Liver (tissue), 8 donors: ENCODE measurements at regions not wholly inside any gene's neighbourhood (a gene's known extent, or its start where the extent isn't known, plus 50 kb on each side); places are given as distances from the start of the nearest gene placed in this dataset.

Experiments used
- DNase-seq: peaks from one replicate; pipeline ENCODE4 v3.0.0-alpha.2; 2017; ENCODE audit warnings: low spot score
- H3K27ac ChIP-seq, 2 donors: one replicate each; pipeline ENCODE4 v1.7.0; 2013; ENCODE audit warnings: inconsistent platforms in 2 of 2, low read length in 2 of 2, control low read depth in 1 of 2, low read depth in 1 of 2, mild to moderate bottlenecking in 1 of 2
- H3K27me3 ChIP-seq, 4 donors: one replicate each; pipeline versions ENCODE4 v1.6.1 to v1.7.0; 2013; ENCODE audit warnings: low read length in 3 of 4, inconsistent platforms in 1 of 4, mild to moderate bottlenecking in 1 of 4, moderate library complexity in 1 of 4; ENCODE audit not compliant: control insufficient read depth in 4 of 4, insufficient read depth in 4 of 4
- H3K36me3 ChIP-seq, 4 donors: one replicate each; pipeline versions ENCODE4 v1.6.1 to v1.7.0; 2013; ENCODE audit warnings: low read length in 3 of 4, mild to moderate bottlenecking in 3 of 4, low read depth in 1 of 4, moderate library complexity in 1 of 4; ENCODE audit not compliant: control insufficient read depth in 4 of 4, insufficient read depth in 3 of 4
- H3K4me1 ChIP-seq, 4 donors: one replicate each; pipeline versions ENCODE4 v1.6.1 to v1.7.0; 2013; ENCODE audit warnings: low read length in 3 of 4, mild to moderate bottlenecking in 3 of 4, moderate library complexity in 1 of 4; ENCODE audit not compliant: control insufficient read depth in 4 of 4, insufficient read depth in 4 of 4
- H3K4me3 ChIP-seq, 3 donors: one replicate each; pipeline versions ENCODE4 v1.6.1 to v1.7.0; 2013; ENCODE audit warnings: low read length in 3 of 3, control low read depth in 1 of 3, low read depth in 1 of 3, mild to moderate bottlenecking in 1 of 3
- H3K9ac ChIP-seq, 2 donors: one replicate each; pipeline ENCODE4 v1.7.0; 2013; ENCODE audit warnings: low read length in 2 of 2, mild to moderate bottlenecking in 2 of 2, moderate library complexity in 2 of 2, control low read depth in 1 of 2, low read depth in 1 of 2
- H3K9me3 ChIP-seq, 4 donors: one replicate each; pipeline versions ENCODE4 v1.6.1 to v1.7.0; 2013; ENCODE audit warnings: low read length in 3 of 4; ENCODE audit not compliant: control insufficient read depth in 4 of 4
- ATF3 ChIP-seq: IDR thresholded peaks from 2 replicates; pipeline ENCODE4 v1.6.1; 2016; ENCODE audit warnings: antibody characterized with exemption
- CTCF ChIP-seq: fragments of 150-350 bp; IDR thresholded peaks from 2 replicates; pipeline ENCODE4 v1.5.1; 2017; ENCODE audit warnings: improper control_type of control experiment, low read depth, low read length; ENCODE audit not compliant: missing input control
- FOXA1 ChIP-seq: IDR thresholded peaks from 2 replicates; pipeline ENCODE4 v1.6.1; 2016; ENCODE audit warnings: antibody characterized with exemption
- FOXA2 ChIP-seq: IDR thresholded peaks from 2 replicates; pipeline ENCODE4 v1.6.1; 2016; ENCODE audit warnings: antibody characterized with exemption
- GABPA ChIP-seq, 2 donors: IDR thresholded peaks in 1 of 2; conservative IDR thresholded peaks in 1 of 2; 2 replicates each; pipeline ENCODE4 v1.6.1; 2016; ENCODE audit warnings: antibody characterized with exemption in 2 of 2, mild to moderate bottlenecking in 1 of 2, moderate library complexity in 1 of 2
- HNF4A ChIP-seq, 2 donors: conservative IDR thresholded peaks; 2 replicates each; pipeline ENCODE4 v1.6.1; 2016; ENCODE audit warnings: antibody characterized with exemption in 2 of 2, mild to moderate bottlenecking in 2 of 2
- HNF4G ChIP-seq: IDR thresholded peaks from 2 replicates; pipeline ENCODE4 v1.6.1; 2016; ENCODE audit warnings: antibody characterized with exemption
- JUND ChIP-seq, 2 donors: IDR thresholded peaks; 2 replicates each; pipeline ENCODE4 v1.6.1; 2016; ENCODE audit warnings: antibody characterized with exemption in 2 of 2
- NR2F2 ChIP-seq: IDR thresholded peaks from 2 replicates; pipeline ENCODE4 v1.6.1; 2016; ENCODE audit warnings: antibody characterized with exemption
- RAD21 ChIP-seq, 2 donors: IDR thresholded peaks; 2 replicates each; pipeline ENCODE4 v1.6.1; 2016; ENCODE audit warnings: antibody characterized with exemption in 2 of 2, mild to moderate bottlenecking in 2 of 2
- REST ChIP-seq: IDR thresholded peaks from 2 replicates; pipeline ENCODE4 v1.6.1; 2016; ENCODE audit warnings: antibody characterized with exemption, mild to moderate bottlenecking
- RXRA ChIP-seq, 2 donors: IDR thresholded peaks; 2 replicates each; pipeline ENCODE4 v1.6.1; 2017 to 2018; ENCODE audit warnings: antibody characterized with exemption in 2 of 2, mild to moderate bottlenecking in 1 of 2
- SP1 ChIP-seq: IDR thresholded peaks from 2 replicates; pipeline ENCODE4 v1.6.1; 2018; ENCODE audit warnings: antibody characterized with exemption, mild to moderate bottlenecking
- TAF1 ChIP-seq: conservative IDR thresholded peaks from 2 replicates; pipeline ENCODE4 v1.6.1; 2016; ENCODE audit warnings: antibody characterized with exemption, mild to moderate bottlenecking
- YY1 ChIP-seq: IDR thresholded peaks from 2 replicates; pipeline ENCODE4 v1.6.1; 2016; ENCODE audit warnings: antibody characterized with exemption, mild to moderate bottlenecking
- ZBTB33 ChIP-seq: IDR thresholded peaks from 2 replicates; pipeline ENCODE4 v1.6.1; 2016; ENCODE audit warnings: antibody characterized with exemption
- WGBS: extraction: QIAGEN DNeasy Blood & Tissue Kit; methylation state at CpG from one replicate; pipeline ENCODE4 v1.1.7; 2013; 5-methylcytosine and 5-hydroxymethylcytosine counted together
- donor health status: healthy.
- donor health status: healthy.
- donor health status: healthy.
- donor health status: healthy.
- donor health status: healthy.

GRCh38 chr12:85609778-85610177 is 226.4 kb downstream of the RASSF9 start:
- H3K27ac ChIP-seq = no peak overlapping the region

More at GRCh38 chr12:85609778-85610177, 226.4 kb downstream of the RASSF9 start:
- Histone ChIP-seq H3K27me3 (no peaks in the 10 kb centered on the region), H3K36me3 (no peaks in the 10 kb centered on the region), H3K4me3 (no peak overlapping the region), H3K4me1 (no peaks in the 10 kb centered on the region), H3K9ac (no peak overlapping the region), H3K9me3 (peaks cover 0 to 3% (median 0%) of the 10 kb centered on the region in 4 donors)
- DNase-seq = no peak
- 78% methylated on average over 2 of the region's 2 CpGs for WGBS
- TF ChIP-seq NR2F2 = no peak
- TF ChIP-seq SP1 = no peak
- TF ChIP-seq HNF4G = no peak
- TF ChIP-seq HNF4A (conservative IDR thresholded peaks at IDR 0.05) = no peak
- no peak for TF ChIP-seq YY1
- no peak for TF ChIP-seq GABPA (IDR thresholded peaks at IDR 0.05 in 1 of 2, conservative IDR thresholded peaks at IDR 0.05 in 1 of 2)
- TF ChIP-seq FOXA2 = no peak
- no peak for TF ChIP-seq TAF1
- TF ChIP-seq FOXA1 = no peak
- TF ChIP-seq REST = no peak
- TF ChIP-seq JUND (IDR thresholded peaks at IDR 0.05) = no peak
- no peak for TF ChIP-seq RXRA (IDR thresholded peaks at IDR 0.05)
- no peak for TF ChIP-seq CTCF
- TF ChIP-seq ATF3 = no peak
- no peak for TF ChIP-seq ZBTB33
- TF ChIP-seq RAD21 (IDR thresholded peaks at IDR 0.05) = no peak
